Activated CD4-positive, CD25-positive, alpha-beta regulatory T cell treated with anti-CD3 and anti-CD28 coated beads, Interleukin-2, amount 50 U/mL, for 16 hours (primary cell): ENCODE measurements at regions not wholly inside any gene's neighbourhood (a gene's known extent, or its start where the extent isn't known, plus 50 kb on each side); places are given as distances from the start of the nearest gene placed in this dataset.
"Not testable (repeated sequence)": the region's sequence is repeated elsewhere in the genome, so short reads cannot be mapped to it uniquely, and the experiment has no call there.

Experiments used
- DNase-seq: peaks from one replicate; pipeline ENCODE4 v3.0.0-alpha.2; 2020; ENCODE audit warnings: low read depth, low spot score

- not testable (repeated sequence) for DNase-seq
These were observed 206.9 kb upstream of the CBLB start for GRCh38 chr3:106075731-106076130.

GRCh38 chr3:106078635-106079034 lies 209.8 kb upstream of the CBLB start:
- no peak for DNase-seq

DNA sequence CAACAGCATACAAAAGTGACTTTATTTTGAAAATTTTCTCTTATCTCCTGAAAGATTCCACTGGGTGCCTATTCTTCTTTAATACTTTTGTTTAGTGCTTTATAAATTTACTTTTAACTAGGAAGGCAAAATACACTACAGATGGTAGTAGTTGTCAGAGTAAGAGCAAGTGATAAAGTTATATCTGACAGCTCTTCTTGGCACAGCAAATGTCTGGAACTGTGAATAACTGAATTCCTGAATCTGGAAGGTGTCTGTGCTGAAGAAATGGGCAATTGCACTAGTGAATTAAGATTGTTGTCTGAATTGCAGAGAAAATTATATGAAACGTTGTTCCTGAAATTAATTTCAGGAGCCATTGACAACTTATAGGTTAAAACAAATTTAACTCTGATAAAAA lies 213.8 kb upstream of the CBLB start:
- no peak for DNase-seq

GRCh38 chr3:106083207-106083606 lies 214.4 kb upstream of the CBLB start:
- no peak for DNase-seq

DNA sequence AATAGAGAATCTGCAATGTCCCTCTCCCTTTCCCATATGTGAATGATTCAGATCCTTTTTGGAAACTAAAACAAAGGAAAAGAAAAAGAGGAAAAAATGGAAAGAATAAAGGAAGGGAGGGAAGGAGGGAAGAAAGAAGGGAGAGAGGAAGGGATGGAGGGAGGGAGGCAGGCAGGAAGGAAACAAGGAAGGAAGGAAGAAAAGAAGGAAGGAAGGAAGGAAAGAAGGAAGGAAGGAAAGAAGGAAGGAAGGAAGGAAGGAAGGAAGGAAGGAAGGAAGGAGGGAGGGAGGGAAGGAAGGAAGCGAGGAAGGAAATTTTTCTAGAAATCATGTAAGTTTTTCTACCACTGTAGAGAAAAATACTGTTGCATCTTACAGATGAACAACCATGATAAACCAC lies 215.0 kb upstream of the CBLB start:
- no peak for DNase-seq

DNA sequence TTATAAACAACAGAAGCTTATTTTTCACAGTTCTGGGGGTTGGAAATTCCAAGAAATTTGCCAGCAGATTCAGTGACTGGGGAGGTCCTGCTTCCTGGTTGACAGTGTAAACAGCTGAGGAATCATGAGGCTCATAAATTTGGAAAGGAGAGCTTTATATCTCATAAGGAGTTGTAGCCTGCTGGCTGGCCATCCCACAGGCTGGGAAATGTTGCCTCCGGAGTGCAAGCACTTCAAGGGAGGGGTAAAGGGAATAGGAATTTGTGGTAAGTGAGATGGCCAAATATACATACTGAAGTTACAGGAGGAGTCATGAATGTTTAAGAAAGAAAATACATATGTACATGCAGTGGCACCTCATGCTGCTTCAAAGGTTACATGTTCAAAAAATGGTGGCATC lies 217.2 kb upstream of the CBLB start:
- DNase-seq = no peak

- no peak for DNase-seq
These were observed 217.8 kb upstream of the CBLB start for GRCh38 chr3:106086636-106087035.

GRCh38 chr3:106088304-106088703 lies 219.5 kb upstream of the CBLB start:
- DNase-seq = no peak

DNA sequence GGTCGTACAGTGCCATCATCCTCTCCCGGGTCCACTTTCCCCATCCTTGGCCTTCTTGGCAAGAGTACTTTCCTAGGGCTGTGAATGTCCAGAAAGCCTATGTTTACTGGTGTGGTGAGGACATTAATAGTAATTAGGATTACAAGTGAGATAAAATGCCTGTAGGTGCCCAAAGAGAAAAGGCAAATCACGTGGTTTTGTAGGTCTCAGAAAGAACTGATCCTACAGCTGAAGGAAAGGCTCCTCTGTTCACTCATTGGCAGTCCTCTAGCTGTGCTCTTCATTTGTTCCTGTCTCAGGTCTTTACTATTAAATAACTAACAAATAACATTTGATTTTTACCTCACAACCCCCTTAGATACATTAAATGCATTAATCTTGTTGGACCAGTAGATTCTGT lies 220.1 kb upstream of the CBLB start:
- DNase-seq = no peak

GRCh38 chr3:106089806-106090205 lies 221.0 kb upstream of the CBLB start:
- DNase-seq = no peak

GRCh38 chr3:106092792-106093191 lies 224.0 kb upstream of the CBLB start:
- DNase-seq = no peak

- no peak for DNase-seq
These were observed 224.8 kb upstream of the CBLB start for GRCh38 chr3:106093616-106094015.

GRCh38 chr3:106097817-106098435 lies 229.1 kb upstream of the CBLB start:
- DNase-seq = no peak

GRCh38 chr3:106103383-106103782 lies 234.6 kb upstream of the CBLB start:
- DNase-seq = no peak

DNA sequence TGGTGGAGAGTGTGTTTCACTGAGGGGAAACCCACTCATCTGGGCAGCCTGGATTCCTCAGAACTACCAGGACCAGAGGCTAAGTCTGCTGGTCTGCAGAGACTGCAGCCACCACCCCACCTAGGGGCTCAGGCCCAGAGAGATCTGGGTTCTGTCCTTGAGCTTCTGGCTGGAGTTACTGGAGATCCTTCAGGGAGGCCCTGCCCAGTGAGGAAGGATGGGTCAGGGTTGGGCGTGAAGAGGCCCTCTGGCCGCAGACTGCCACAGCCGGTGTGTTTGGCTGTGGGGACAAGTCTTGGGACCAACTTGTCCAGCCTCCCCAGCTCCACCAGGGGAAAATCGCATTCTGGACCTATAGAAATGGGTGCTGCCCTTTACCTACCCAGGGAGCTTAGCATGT lies 235.3 kb upstream of the CBLB start:
- no peak for DNase-seq

DNA sequence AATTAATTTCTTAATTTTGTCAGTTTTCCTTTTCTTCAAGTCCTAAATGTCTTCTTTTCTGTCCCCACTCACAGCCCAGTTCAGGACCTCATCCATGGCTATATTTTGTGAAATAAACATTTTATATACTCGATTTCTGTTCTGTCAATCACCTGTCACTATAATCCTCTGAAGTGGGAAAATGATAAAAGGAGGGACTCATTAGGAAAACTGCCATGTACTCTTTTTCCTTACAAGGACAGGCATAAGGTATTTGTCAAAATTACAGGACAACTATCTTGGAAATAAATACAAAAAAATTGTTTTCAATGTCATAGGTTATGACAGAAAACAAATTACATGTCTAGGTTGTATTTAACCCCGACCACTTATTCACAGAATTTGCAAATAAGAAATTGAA lies 240.1 kb upstream of the CBLB start:
- DNase-seq = no peak

- not testable (repeated sequence) for DNase-seq
These were observed 243.7 kb upstream of the CBLB start for GRCh38 chr3:106112561-106112960.

DNA sequence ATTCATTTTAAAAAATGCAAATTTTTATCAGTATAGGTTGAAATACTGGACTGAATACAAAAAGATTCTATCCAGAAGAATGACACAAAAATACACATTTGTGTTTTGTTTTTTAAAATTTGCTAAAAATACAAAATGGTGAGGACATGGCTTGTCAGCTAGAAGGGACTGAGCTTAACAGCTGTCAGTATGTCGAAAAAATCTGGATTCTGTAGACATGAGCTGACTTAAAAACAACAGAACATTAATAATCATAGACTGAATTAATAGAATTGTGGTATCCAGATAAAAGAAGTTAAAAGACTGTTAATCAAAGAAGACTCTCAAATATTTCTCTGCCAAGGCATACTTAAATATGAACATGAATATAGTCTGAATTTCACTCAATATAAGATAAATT lies 244.9 kb upstream of the CBLB start:
- no peak for DNase-seq

DNA sequence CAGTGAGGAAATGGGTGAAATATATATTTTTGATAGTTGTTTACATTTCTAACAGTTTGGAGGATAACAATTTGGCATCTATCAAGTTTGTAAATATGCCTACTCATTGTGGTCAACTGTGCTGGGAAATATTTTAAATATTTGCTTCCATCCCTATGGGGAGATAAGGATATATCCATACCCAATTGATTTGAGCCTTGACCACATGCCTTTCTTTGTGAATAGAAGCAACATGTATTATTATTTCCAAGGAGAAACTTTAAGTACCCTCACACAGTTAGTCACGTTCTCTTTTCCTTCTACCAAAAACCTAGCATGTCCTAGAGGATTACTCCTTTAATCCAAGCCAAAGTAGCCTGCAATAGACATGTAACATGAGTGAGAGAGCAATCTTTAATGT lies 245.4 kb upstream of the CBLB start:
- DNase-seq = no peak

- no peak for DNase-seq
These were observed 246.0 kb upstream of the CBLB start for GRCh38 chr3:106114848-106115247.

- no peak for DNase-seq
These were observed 246.7 kb upstream of the CBLB start for GRCh38 chr3:106115557-106115956.

DNA sequence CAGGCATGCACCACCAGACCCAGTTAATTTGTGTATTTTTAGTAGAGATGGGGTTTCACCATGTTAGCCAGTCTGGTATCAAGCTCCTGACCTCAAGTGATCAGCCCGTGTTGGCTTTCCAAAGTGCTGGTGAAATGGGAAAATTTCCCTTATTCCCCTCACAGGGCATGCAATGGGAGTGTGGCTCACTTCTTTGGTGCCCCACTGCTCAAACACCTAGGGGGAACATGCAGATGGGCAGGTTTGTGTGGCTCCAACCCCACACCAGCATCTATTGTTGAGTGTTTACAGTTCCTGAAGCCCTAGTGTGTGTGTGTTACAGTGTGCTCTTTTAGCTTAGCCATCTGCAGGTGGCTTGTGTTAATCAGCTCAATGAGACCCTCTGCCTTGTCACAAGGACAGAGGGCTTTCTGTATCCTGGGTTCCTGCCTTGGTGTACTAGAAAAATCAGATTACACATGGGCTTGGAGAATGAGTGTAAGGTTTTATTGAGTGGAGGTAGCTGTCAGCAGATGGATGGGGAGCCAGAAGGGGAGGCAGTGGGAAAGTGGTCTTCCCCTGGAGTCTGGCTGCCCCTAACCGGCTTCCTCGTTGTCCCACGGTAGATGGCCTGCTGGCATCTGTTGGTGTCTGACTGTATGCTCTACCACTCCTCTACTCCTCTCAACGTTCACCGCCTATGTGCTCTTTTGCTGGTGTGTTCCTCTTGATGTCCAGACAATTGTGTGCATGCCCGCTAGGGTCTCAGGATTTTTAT lies 248.1 kb upstream of the CBLB start:
- DNase-seq = no peak

GRCh38 chr3:106117490-106117858 lies 248.7 kb upstream of the CBLB start:
- DNase-seq = no peak

GRCh38 chr3:106119614-106120082 lies 250.8 kb upstream of the CBLB start:
- DNase-seq = no peak
